Liver (tissue), 8 donors: ENCODE measurements at regions not wholly inside any gene's neighbourhood (a gene's known extent, or its start where the extent isn't known, plus 50 kb on each side); places are given as distances from the start of the nearest gene placed in this dataset.

Source experiments
- DNase-seq: peaks from one replicate; pipeline ENCODE4 v3.0.0-alpha.2; 2017; ENCODE audit warnings: low spot score
- H3K27ac ChIP-seq, 2 donors: one replicate each; pipeline ENCODE4 v1.7.0; 2013; ENCODE audit warnings: inconsistent platforms in 2 of 2, low read length in 2 of 2, control low read depth in 1 of 2, low read depth in 1 of 2, mild to moderate bottlenecking in 1 of 2
- H3K27me3 ChIP-seq, 4 donors: one replicate each; pipeline versions ENCODE4 v1.6.1 to v1.7.0; 2013; ENCODE audit warnings: low read length in 3 of 4, inconsistent platforms in 1 of 4, mild to moderate bottlenecking in 1 of 4, moderate library complexity in 1 of 4; ENCODE audit not compliant: control insufficient read depth in 4 of 4, insufficient read depth in 4 of 4
- H3K36me3 ChIP-seq, 4 donors: one replicate each; pipeline versions ENCODE4 v1.6.1 to v1.7.0; 2013; ENCODE audit warnings: low read length in 3 of 4, mild to moderate bottlenecking in 3 of 4, low read depth in 1 of 4, moderate library complexity in 1 of 4; ENCODE audit not compliant: control insufficient read depth in 4 of 4, insufficient read depth in 3 of 4
- H3K4me1 ChIP-seq, 4 donors: one replicate each; pipeline versions ENCODE4 v1.6.1 to v1.7.0; 2013; ENCODE audit warnings: low read length in 3 of 4, mild to moderate bottlenecking in 3 of 4, moderate library complexity in 1 of 4; ENCODE audit not compliant: control insufficient read depth in 4 of 4, insufficient read depth in 4 of 4
- H3K4me3 ChIP-seq, 3 donors: one replicate each; pipeline versions ENCODE4 v1.6.1 to v1.7.0; 2013; ENCODE audit warnings: low read length in 3 of 3, control low read depth in 1 of 3, low read depth in 1 of 3, mild to moderate bottlenecking in 1 of 3
- H3K9ac ChIP-seq, 2 donors: one replicate each; pipeline ENCODE4 v1.7.0; 2013; ENCODE audit warnings: low read length in 2 of 2, mild to moderate bottlenecking in 2 of 2, moderate library complexity in 2 of 2, control low read depth in 1 of 2, low read depth in 1 of 2
- H3K9me3 ChIP-seq, 4 donors: one replicate each; pipeline versions ENCODE4 v1.6.1 to v1.7.0; 2013; ENCODE audit warnings: low read length in 3 of 4; ENCODE audit not compliant: control insufficient read depth in 4 of 4
- EGR1 ChIP-seq, 2 donors: IDR thresholded peaks; 2 replicates each; pipeline ENCODE4 v1.6.1; 2016 to 2018; ENCODE audit warnings: antibody characterized with exemption in 2 of 2, low read depth in 2 of 2
- FOXA1 ChIP-seq: IDR thresholded peaks from 2 replicates; pipeline ENCODE4 v1.6.1; 2016; ENCODE audit warnings: antibody characterized with exemption
- FOXA2 ChIP-seq: IDR thresholded peaks from 2 replicates; pipeline ENCODE4 v1.6.1; 2016; ENCODE audit warnings: antibody characterized with exemption
- GABPA ChIP-seq, 2 donors: IDR thresholded peaks in 1 of 2; conservative IDR thresholded peaks in 1 of 2; 2 replicates each; pipeline ENCODE4 v1.6.1; 2016; ENCODE audit warnings: antibody characterized with exemption in 2 of 2, mild to moderate bottlenecking in 1 of 2, moderate library complexity in 1 of 2
- HNF4A ChIP-seq, 2 donors: conservative IDR thresholded peaks; 2 replicates each; pipeline ENCODE4 v1.6.1; 2016; ENCODE audit warnings: antibody characterized with exemption in 2 of 2, mild to moderate bottlenecking in 2 of 2
- HNF4G ChIP-seq: IDR thresholded peaks from 2 replicates; pipeline ENCODE4 v1.6.1; 2016; ENCODE audit warnings: antibody characterized with exemption
- JUND ChIP-seq, 2 donors: IDR thresholded peaks; 2 replicates each; pipeline ENCODE4 v1.6.1; 2016; ENCODE audit warnings: antibody characterized with exemption in 2 of 2
- MAX ChIP-seq: IDR thresholded peaks from 2 replicates; pipeline ENCODE4 v1.6.1; 2016; ENCODE audit warnings: antibody characterized with exemption
- NR2F2 ChIP-seq: IDR thresholded peaks from 2 replicates; pipeline ENCODE4 v1.6.1; 2016; ENCODE audit warnings: antibody characterized with exemption
- RAD21 ChIP-seq, 2 donors: IDR thresholded peaks; 2 replicates each; pipeline ENCODE4 v1.6.1; 2016; ENCODE audit warnings: antibody characterized with exemption in 2 of 2, mild to moderate bottlenecking in 2 of 2
- RXRA ChIP-seq, 2 donors: IDR thresholded peaks; 2 replicates each; pipeline ENCODE4 v1.6.1; 2017 to 2018; ENCODE audit warnings: antibody characterized with exemption in 2 of 2, mild to moderate bottlenecking in 1 of 2
- SP1 ChIP-seq: IDR thresholded peaks from 2 replicates; pipeline ENCODE4 v1.6.1; 2018; ENCODE audit warnings: antibody characterized with exemption, mild to moderate bottlenecking
- TAF1 ChIP-seq: conservative IDR thresholded peaks from 2 replicates; pipeline ENCODE4 v1.6.1; 2016; ENCODE audit warnings: antibody characterized with exemption, mild to moderate bottlenecking
- YY1 ChIP-seq: IDR thresholded peaks from 2 replicates; pipeline ENCODE4 v1.6.1; 2016; ENCODE audit warnings: antibody characterized with exemption, mild to moderate bottlenecking
- ZBTB33 ChIP-seq: IDR thresholded peaks from 2 replicates; pipeline ENCODE4 v1.6.1; 2016; ENCODE audit warnings: antibody characterized with exemption
- WGBS: extraction: QIAGEN DNeasy Blood & Tissue Kit; methylation state at CpG from one replicate; pipeline ENCODE4 v1.1.7; 2013; 5-methylcytosine and 5-hydroxymethylcytosine counted together
- TF ChIP-seq, protein P1 (sequence below): IDR thresholded peaks from 2 replicates; pipeline ENCODE4 v1.6.1; 2016; ENCODE audit warnings: antibody characterized with exemption, mild to moderate bottlenecking
- TF ChIP-seq, protein P2 (sequence below): IDR thresholded peaks from 2 replicates; pipeline ENCODE4 v1.6.1; 2016; ENCODE audit warnings: antibody characterized with exemption
- TF ChIP-seq, protein P3 (sequence below): fragments of 150-350 bp; IDR thresholded peaks from 2 replicates; pipeline ENCODE4 v1.5.1; 2017; ENCODE audit warnings: improper control_type of control experiment, low read depth, low read length; ENCODE audit not compliant: missing input control
- donor health status: healthy.
- donor health status: healthy.
- donor health status: healthy.
- donor health status: healthy.
- donor health status: healthy.

- 72% methylated on average over 4 of the region's 4 CpGs for WGBS
- Histone ChIP-seq H3K9me3 (peaks cover 0 to 4% (median 0%) of the 10 kb centered on the region in 4 donors), H3K36me3 (no peaks in the 10 kb centered on the region), H3K9ac (no peak overlapping the region), H3K4me3 (no peak overlapping the region), H3K4me1 (no peaks in the 10 kb centered on the region), H3K27ac (no peak overlapping the region), H3K27me3 (no peaks in the 10 kb centered on the region)
- DNase-seq: no peak
- TF ChIP-seq, protein P1, sequence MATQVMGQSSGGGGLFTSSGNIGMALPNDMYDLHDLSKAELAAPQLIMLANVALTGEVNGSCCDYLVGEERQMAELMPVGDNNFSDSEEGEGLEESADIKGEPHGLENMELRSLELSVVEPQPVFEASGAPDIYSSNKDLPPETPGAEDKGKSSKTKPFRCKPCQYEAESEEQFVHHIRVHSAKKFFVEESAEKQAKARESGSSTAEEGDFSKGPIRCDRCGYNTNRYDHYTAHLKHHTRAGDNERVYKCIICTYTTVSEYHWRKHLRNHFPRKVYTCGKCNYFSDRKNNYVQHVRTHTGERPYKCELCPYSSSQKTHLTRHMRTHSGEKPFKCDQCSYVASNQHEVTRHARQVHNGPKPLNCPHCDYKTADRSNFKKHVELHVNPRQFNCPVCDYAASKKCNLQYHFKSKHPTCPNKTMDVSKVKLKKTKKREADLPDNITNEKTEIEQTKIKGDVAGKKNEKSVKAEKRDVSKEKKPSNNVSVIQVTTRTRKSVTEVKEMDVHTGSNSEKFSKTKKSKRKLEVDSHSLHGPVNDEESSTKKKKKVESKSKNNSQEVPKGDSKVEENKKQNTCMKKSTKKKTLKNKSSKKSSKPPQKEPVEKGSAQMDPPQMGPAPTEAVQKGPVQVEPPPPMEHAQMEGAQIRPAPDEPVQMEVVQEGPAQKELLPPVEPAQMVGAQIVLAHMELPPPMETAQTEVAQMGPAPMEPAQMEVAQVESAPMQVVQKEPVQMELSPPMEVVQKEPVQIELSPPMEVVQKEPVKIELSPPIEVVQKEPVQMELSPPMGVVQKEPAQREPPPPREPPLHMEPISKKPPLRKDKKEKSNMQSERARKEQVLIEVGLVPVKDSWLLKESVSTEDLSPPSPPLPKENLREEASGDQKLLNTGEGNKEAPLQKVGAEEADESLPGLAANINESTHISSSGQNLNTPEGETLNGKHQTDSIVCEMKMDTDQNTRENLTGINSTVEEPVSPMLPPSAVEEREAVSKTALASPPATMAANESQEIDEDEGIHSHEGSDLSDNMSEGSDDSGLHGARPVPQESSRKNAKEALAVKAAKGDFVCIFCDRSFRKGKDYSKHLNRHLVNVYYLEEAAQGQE: no peak
- no peak for TF ChIP-seq HNF4A (conservative IDR thresholded peaks at IDR 0.05)
- no peak for TF ChIP-seq FOXA1
- TF ChIP-seq, protein P2, sequence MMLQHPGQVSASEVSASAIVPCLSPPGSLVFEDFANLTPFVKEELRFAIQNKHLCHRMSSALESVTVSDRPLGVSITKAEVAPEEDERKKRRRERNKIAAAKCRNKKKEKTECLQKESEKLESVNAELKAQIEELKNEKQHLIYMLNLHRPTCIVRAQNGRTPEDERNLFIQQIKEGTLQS: no peak
- TF ChIP-seq FOXA2: no peak
- no peak for TF ChIP-seq TAF1
- no peak for TF ChIP-seq HNF4G
- no peak for TF ChIP-seq EGR1 (IDR thresholded peaks at IDR 0.05; ENCODE audit: low read depth in 2 of 2)
- TF ChIP-seq GABPA (IDR thresholded peaks at IDR 0.05 in 1 of 2, conservative IDR thresholded peaks at IDR 0.05 in 1 of 2): no peak
- no peak for TF ChIP-seq SP1
- TF ChIP-seq YY1: no peak
- TF ChIP-seq, protein P3, sequence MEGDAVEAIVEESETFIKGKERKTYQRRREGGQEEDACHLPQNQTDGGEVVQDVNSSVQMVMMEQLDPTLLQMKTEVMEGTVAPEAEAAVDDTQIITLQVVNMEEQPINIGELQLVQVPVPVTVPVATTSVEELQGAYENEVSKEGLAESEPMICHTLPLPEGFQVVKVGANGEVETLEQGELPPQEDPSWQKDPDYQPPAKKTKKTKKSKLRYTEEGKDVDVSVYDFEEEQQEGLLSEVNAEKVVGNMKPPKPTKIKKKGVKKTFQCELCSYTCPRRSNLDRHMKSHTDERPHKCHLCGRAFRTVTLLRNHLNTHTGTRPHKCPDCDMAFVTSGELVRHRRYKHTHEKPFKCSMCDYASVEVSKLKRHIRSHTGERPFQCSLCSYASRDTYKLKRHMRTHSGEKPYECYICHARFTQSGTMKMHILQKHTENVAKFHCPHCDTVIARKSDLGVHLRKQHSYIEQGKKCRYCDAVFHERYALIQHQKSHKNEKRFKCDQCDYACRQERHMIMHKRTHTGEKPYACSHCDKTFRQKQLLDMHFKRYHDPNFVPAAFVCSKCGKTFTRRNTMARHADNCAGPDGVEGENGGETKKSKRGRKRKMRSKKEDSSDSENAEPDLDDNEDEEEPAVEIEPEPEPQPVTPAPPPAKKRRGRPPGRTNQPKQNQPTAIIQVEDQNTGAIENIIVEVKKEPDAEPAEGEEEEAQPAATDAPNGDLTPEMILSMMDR: no peak
- no peak for TF ChIP-seq MAX
- TF ChIP-seq ZBTB33: no peak
- TF ChIP-seq JUND (IDR thresholded peaks at IDR 0.05): no peak
- TF ChIP-seq RAD21 (IDR thresholded peaks at IDR 0.05): no peak
- no peak for TF ChIP-seq NR2F2
- TF ChIP-seq RXRA (IDR thresholded peaks at IDR 0.05): no peak
Measured at GRCh38 chr1:164054331-164054730, 504.7 kb upstream of the PBX1 start.
